Activated CD4-positive, alpha-beta T cell treated with anti-CD3 and anti-CD28 coated beads for 36 hours (primary cell): ENCODE measurements at regions not wholly inside any gene's neighbourhood (a gene's known extent, or its start where the extent isn't known, plus 50 kb on each side); places are given as distances from the start of the nearest gene placed in this dataset.

Source experiments
- ATAC-seq: fragments of 200-7000 bp; cut with Tn5 transposase; one replicate; pipeline ENCODE4 v1.10.0; 2021; ENCODE audit warnings: mild to moderate bottlenecking, moderate library complexity
- CTCF ChIA-PET: fragments of 350-600 bp; sonication (Branson Sonifier 250); formaldehyde crosslinking; loops from one replicate; lab custom pipeline; 2021; ENCODE audit warnings: antibody characterized with exemption; lab: Charles Lee
- POLR2A ChIA-PET: fragments of 350-600 bp; sonication (Branson Sonifier 250); formaldehyde crosslinking; loops from one replicate; lab custom pipeline; 2021; ENCODE audit warnings: antibody characterized with exemption, inconsistent platforms; lab: Charles Lee
- DNase-seq: peaks from one replicate; pipeline ENCODE4 v3.0.0-alpha.2; 2020
- H3K27ac Mint-ChIP-seq: one replicate; pipeline ENCODE4 v1.8.0; 2021; ENCODE audit warnings: mixed read lengths
- H3K27me3 Mint-ChIP-seq: one replicate; pipeline ENCODE4 v1.8.0; 2021; ENCODE audit warnings: mixed read lengths
- H3K36me3 Mint-ChIP-seq: one replicate; pipeline ENCODE4 v1.8.0; 2021; ENCODE audit warnings: low read depth, mixed read lengths
- H3K4me1 Mint-ChIP-seq: one replicate; pipeline ENCODE4 v1.8.0; 2021; ENCODE audit warnings: mixed read lengths
- H3K4me3 Mint-ChIP-seq: one replicate; pipeline ENCODE4 v1.8.0; 2021; ENCODE audit warnings: mild to moderate bottlenecking, moderate library complexity, mixed read lengths
- H3K9me3 Mint-ChIP-seq: one replicate; pipeline ENCODE4 v1.8.0; 2021; ENCODE audit warnings: low read depth, mixed read lengths
- intact Hi-C, 2 experiments: fragments of 100-400 bp; cut with DNase I in 1 of 2; cut with micrococcal nuclease in 1 of 2; formaldehyde crosslinking; loops; one replicate each; pipeline versions ENCODE4 v1.14.2 to v1.15.1; 2022 to 2024; cut with DNase I, micrococcal nuclease

DNA sequence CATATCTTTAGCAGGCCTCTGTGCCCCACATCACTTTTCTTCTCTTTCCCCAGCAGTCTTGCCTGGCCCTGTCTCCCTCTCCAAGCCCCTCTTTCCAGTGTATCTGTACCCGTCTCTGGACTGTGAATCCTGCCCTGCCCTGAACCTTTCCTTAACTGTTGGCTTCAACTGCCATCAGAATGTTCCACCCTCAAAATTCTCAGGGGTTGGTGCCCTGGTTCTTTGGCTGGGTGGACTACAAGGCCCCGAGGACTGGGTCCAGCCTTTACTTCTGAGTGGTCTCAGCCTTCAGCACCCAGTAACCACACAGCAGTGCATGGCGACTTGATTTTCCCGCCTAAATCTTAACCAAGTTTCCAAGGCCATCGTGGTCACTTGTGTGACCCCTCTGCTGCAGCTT, 333.5 kb upstream of the RGMA start:
- POLR2A ChIA-PET: no interaction called here
- H3K4me1 Mint-ChIP-seq: peaks cover 5% of the 10 kb centered on the region

GRCh38 chr15:93420477-93420876, 331.5 kb upstream of the RGMA start:
- ChIA-PET CTCF (interaction anchor here (0.8 kb wide), 1 partner anchor 450 kb away, joined by 3 read pairs; no protein-coding TSS in a partner anchor), POLR2A (no interaction called here)
- DNase-seq: no peak
- Mint-ChIP-seq H3K4me1 (peaks cover 5% of the 10 kb centered on the region), H3K4me3 (no peak overlapping the region), H3K36me3 (no peaks in the 10 kb centered on the region), H3K9me3 (no peaks in the 10 kb centered on the region), H3K27ac (no peak overlapping the region), H3K27me3 (no peaks in the 10 kb centered on the region)
- intact Hi-C loops: no loop called here
- no peak for ATAC-seq

More for the DNA sequence above, 333.5 kb upstream of the RGMA start:
- DNase-seq: no peak
- no peaks in the 10 kb centered on the region for H3K36me3 Mint-ChIP-seq
- intact Hi-C loops: no loop called here
- no peaks in the 10 kb centered on the region for H3K9me3 Mint-ChIP-seq
- CTCF ChIA-PET: no interaction called here
- no peaks in the 10 kb centered on the region for H3K27me3 Mint-ChIP-seq
- H3K4me3 Mint-ChIP-seq: no peak overlapping the region
- H3K27ac Mint-ChIP-seq: no peak overlapping the region
- ATAC-seq: no peak

DNA sequence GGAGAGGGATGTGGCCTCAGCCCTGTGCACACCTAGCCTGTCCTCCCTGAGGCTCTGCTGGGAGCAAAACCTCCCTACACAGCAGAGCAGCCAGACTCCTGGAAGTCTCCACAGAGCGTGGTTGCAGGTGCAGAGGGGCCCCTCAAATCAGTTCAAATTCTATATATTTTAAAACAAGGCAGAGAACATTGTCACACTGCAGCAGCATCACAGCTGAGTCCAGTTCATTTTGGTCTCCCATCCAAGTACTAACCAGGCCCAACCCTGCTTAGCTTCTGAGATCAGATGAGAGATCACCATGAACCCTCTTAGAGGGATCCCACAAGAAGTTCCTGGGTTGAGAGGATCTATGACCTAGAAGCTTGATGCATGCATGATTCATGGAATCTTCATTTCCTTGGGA, 331.0 kb upstream of the RGMA start:
- H3K27ac Mint-ChIP-seq: no peak overlapping the region
- intact Hi-C loops: no loop called here
- H3K4me3 Mint-ChIP-seq: no peak overlapping the region

GRCh38 chr15:93418566-93418965, 329.6 kb upstream of the RGMA start:
- POLR2A ChIA-PET: no interaction called here

More for the DNA sequence above, 331.0 kb upstream of the RGMA start:
- CTCF ChIA-PET: no interaction called here
- Mint-ChIP-seq H3K9me3 (no peaks in the 10 kb centered on the region), H3K27me3 (no peaks in the 10 kb centered on the region), H3K4me1 (peaks cover 5% of the 10 kb centered on the region), H3K36me3 (no peaks in the 10 kb centered on the region)
- DNase-seq (peak; percentile 15), ATAC-seq (peak; percentile 30)
- POLR2A ChIA-PET: no interaction called here

DNA sequence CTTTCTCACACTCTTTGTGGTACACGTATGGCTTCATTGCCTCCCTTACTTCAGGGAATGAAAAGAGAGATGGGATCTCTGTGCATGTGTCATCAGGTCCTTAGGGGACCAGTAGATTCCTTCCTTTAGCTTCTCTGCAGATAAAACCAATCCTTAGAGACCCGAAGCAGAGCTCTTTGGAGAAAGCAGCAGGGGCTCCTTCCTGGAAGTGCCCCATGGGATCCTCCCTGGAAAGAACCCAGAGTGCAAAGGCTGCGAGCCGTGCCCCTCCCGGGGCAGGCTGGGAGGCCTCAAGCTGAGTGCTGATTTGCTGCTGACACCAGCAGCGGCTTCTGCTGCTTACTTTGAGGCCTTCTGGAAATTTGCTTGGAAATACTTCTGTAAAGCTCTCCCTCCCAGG, 328.6 kb upstream of the RGMA start:
- DNase-seq (no peak), ATAC-seq (no peak)
- peaks cover 5% of the 10 kb centered on the region for H3K4me1 Mint-ChIP-seq
- no peak overlapping the region for H3K27ac Mint-ChIP-seq
- H3K4me3 Mint-ChIP-seq: no peak overlapping the region
- ChIA-PET POLR2A (no interaction called here), CTCF (no interaction called here)
- H3K36me3 Mint-ChIP-seq: no peaks in the 10 kb centered on the region
- no peaks in the 10 kb centered on the region for H3K27me3 Mint-ChIP-seq
- no peaks in the 10 kb centered on the region for H3K9me3 Mint-ChIP-seq
- intact Hi-C loops: no loop called here

More at GRCh38 chr15:93418566-93418965, 329.6 kb upstream of the RGMA start:
- H3K4me3 Mint-ChIP-seq: no peak overlapping the region
- H3K27ac Mint-ChIP-seq: no peak overlapping the region
- no peak for DNase-seq
- H3K9me3 Mint-ChIP-seq: no peaks in the 10 kb centered on the region
- CTCF ChIA-PET: no interaction called here
- no peaks in the 10 kb centered on the region for H3K27me3 Mint-ChIP-seq
- ATAC-seq: no peak
- peaks cover 5% of the 10 kb centered on the region for H3K4me1 Mint-ChIP-seq
- no peaks in the 10 kb centered on the region for H3K36me3 Mint-ChIP-seq
- intact Hi-C loops: no loop called here

- H3K4me3 Mint-ChIP-seq: no peak overlapping the region
- intact Hi-C loops: no loop called here
- CTCF ChIA-PET: no interaction called here
Observed at GRCh38 chr15:93417156-93417555, 328.1 kb upstream of the RGMA start.

DNA sequence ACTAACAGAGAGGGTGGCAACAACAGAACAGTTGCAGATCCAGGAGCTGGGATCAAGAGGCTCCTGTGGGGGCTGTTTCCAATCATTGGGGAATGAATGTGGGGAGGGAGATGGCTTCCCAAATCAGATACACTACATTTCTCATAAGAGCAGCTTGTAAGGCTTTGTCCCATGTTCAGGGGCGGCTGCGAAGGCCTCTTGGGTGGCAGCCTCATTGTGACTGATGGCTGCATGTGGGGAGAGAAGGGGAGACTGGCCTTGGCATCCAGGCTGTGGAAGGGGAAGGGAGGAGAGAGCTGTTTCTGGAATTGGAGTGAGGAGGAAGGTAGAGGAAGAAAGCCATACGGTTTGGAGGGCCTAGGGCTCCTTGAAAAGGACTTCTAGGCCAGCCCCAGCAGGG, 326.6 kb upstream of the RGMA start:
- CTCF ChIA-PET: no interaction called here
- no peak overlapping the region for H3K4me3 Mint-ChIP-seq
- ATAC-seq (no peak), DNase-seq (no peak)
- H3K9me3 Mint-ChIP-seq: no peaks in the 10 kb centered on the region
- H3K36me3 Mint-ChIP-seq: no peaks in the 10 kb centered on the region
- no peak overlapping the region for H3K27ac Mint-ChIP-seq
- no peaks in the 10 kb centered on the region for H3K27me3 Mint-ChIP-seq
- POLR2A ChIA-PET: no interaction called here
- intact Hi-C loops: no loop called here
- H3K4me1 Mint-ChIP-seq: peaks cover 5% of the 10 kb centered on the region

More at GRCh38 chr15:93417156-93417555, 328.1 kb upstream of the RGMA start:
- no peaks in the 10 kb centered on the region for H3K27me3 Mint-ChIP-seq
- no peaks in the 10 kb centered on the region for H3K36me3 Mint-ChIP-seq
- ATAC-seq (no peak), DNase-seq (no peak)
- H3K4me1 Mint-ChIP-seq: peaks cover 5% of the 10 kb centered on the region
- no peaks in the 10 kb centered on the region for H3K9me3 Mint-ChIP-seq
- POLR2A ChIA-PET: no interaction called here
- no peak overlapping the region for H3K27ac Mint-ChIP-seq

DNA sequence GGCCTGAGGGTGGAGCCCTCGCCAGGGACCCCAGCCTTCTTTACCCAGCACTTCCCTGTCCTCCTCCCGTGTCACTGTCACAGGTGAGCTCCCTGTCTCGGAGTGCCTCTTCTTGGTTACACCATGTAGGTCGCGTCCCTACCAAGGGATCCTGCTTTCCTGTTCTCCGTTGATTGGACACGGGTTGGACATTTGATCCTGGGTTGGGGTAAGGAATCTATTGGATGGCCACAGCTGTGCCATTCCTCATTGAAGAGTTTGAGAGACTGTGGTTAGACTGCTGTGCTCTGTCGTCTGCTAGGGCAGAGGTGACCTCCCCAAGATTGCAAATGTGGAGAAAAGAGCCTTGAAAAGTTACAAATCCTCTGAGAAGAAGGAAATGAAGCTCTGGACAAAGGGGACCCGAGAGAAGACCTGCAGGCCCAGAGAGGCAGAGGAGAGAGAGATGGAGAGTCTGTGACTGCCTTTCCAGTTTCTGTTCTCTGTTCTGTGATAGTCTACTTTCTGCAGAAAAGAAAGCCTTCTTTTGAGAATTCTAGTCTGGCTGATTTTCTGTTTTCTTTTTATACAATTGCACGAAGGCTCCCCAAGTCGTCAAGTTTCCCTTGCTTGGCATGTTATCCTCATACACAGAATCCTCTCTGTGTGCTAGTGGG, 325.7 kb upstream of the RGMA start:
- H3K36me3 Mint-ChIP-seq: no peaks in the 10 kb centered on the region
- peaks cover 5% of the 10 kb centered on the region for H3K4me1 Mint-ChIP-seq
- DNase-seq (no peak), ATAC-seq (no peak)
- POLR2A ChIA-PET: no interaction called here
- H3K4me3 Mint-ChIP-seq: no peak overlapping the region
- no peaks in the 10 kb centered on the region for H3K9me3 Mint-ChIP-seq
- CTCF ChIA-PET: no interaction called here
- intact Hi-C loops: no loop called here
- H3K27ac Mint-ChIP-seq: no peak overlapping the region
- H3K27me3 Mint-ChIP-seq: no peaks in the 10 kb centered on the region

GRCh38 chr15:93413745-93414144, 324.7 kb upstream of the RGMA start:
- no peak overlapping the region for H3K4me3 Mint-ChIP-seq
- ChIA-PET CTCF (no interaction called here), POLR2A (no interaction called here)
- ATAC-seq (no peak), DNase-seq (no peak)
- no peaks in the 10 kb centered on the region for H3K9me3 Mint-ChIP-seq
- intact Hi-C loops: no loop called here
- no peaks in the 10 kb centered on the region for H3K36me3 Mint-ChIP-seq
- H3K27me3 Mint-ChIP-seq: no peaks in the 10 kb centered on the region
- H3K27ac Mint-ChIP-seq: no peak overlapping the region
- H3K4me1 Mint-ChIP-seq: peaks cover 2% of the 10 kb centered on the region

DNA sequence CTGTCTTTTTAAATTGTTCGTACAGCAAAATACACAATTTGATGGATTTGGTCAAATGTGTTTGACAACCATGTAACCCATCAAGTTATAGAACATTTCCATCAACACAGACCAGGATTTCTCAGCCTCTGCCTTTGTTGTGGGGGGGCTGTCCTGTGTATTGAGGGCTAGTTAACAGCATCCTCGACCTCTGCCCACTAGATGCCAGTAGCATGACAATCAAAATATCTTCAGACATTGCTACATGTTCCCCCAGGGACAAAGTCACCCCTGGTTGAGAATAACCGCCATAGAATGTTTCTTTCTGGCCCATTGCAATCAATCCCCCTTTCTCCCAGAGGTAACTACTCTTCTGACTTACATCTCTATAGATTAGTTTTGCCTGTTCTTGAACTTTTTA, 310.1 kb upstream of the RGMA start:
- ATAC-seq (no peak), DNase-seq (no peak)
- POLR2A ChIA-PET: no interaction called here
- peaks cover 3% of the 10 kb centered on the region for H3K9me3 Mint-ChIP-seq
- CTCF ChIA-PET: no interaction called here
- H3K4me3 Mint-ChIP-seq: no peak overlapping the region
- H3K27me3 Mint-ChIP-seq: peaks cover 11% of the 10 kb centered on the region
- H3K4me1 Mint-ChIP-seq: no peaks in the 10 kb centered on the region
- peaks cover 2% of the 10 kb centered on the region for H3K36me3 Mint-ChIP-seq
- no peak overlapping the region for H3K27ac Mint-ChIP-seq
- intact Hi-C loops: no loop called here

GRCh38 chr15:93389211-93389610, 300.2 kb upstream of the RGMA start:
- Mint-ChIP-seq H3K27ac (no peak overlapping the region), H3K4me1 (no peaks in the 10 kb centered on the region), H3K4me3 (no peak overlapping the region), H3K9me3 (peaks cover 3% of the 10 kb centered on the region), H3K36me3 (no peaks in the 10 kb centered on the region), H3K27me3 (no peaks in the 10 kb centered on the region)
- no peak for DNase-seq
- CTCF ChIA-PET: no interaction called here
- intact Hi-C loops: no loop called here
- ATAC-seq: no peak
- POLR2A ChIA-PET: no interaction called here

DNA sequence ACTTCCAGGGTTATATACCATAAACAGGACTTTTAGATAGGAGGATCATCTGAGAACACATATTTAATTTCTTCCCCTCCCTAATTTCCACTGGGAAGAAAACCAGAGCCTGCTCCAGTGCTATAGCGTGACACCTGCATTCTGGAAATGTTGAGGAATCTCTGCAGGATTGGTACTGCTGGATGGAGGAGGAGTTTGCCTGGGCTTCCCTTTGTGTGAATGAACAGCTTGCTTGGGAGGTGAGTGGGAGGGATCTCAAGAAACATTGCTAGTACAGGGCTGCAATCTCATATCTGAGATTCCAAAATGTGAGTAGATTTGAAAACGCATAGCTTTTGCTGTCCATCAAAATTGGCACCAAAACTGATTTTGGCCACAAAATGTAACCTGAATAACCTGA, 295.9 kb upstream of the RGMA start:
- ChIA-PET POLR2A (no interaction called here), CTCF (no interaction called here)
- no peak overlapping the region for H3K27ac Mint-ChIP-seq
- H3K36me3 Mint-ChIP-seq: no peaks in the 10 kb centered on the region
- DNase-seq: no peak
- H3K9me3 Mint-ChIP-seq: no peaks in the 10 kb centered on the region
- H3K4me3 Mint-ChIP-seq: no peak overlapping the region
- no peaks in the 10 kb centered on the region for H3K27me3 Mint-ChIP-seq
- intact Hi-C loops: no loop called here
- H3K4me1 Mint-ChIP-seq: no peaks in the 10 kb centered on the region
- no peak for ATAC-seq
